Suppressor macrophage treated with lipopolysaccharide for 1 hour (primary cell): ENCODE measurements at regions not wholly inside any gene's neighbourhood (a gene's known extent, or its start where the extent isn't known, plus 50 kb on each side); places are given as distances from the start of the nearest gene placed in this dataset.
A peak's percentile ranks its signal among the peaks of the same experiment; 100 is the strongest.

ENCODE experiments used
- DNase-seq, 3 donors: peaks; one replicate each; pipeline ENCODE4 v3.0.0-alpha.2; 2020 to 2022

DNA sequence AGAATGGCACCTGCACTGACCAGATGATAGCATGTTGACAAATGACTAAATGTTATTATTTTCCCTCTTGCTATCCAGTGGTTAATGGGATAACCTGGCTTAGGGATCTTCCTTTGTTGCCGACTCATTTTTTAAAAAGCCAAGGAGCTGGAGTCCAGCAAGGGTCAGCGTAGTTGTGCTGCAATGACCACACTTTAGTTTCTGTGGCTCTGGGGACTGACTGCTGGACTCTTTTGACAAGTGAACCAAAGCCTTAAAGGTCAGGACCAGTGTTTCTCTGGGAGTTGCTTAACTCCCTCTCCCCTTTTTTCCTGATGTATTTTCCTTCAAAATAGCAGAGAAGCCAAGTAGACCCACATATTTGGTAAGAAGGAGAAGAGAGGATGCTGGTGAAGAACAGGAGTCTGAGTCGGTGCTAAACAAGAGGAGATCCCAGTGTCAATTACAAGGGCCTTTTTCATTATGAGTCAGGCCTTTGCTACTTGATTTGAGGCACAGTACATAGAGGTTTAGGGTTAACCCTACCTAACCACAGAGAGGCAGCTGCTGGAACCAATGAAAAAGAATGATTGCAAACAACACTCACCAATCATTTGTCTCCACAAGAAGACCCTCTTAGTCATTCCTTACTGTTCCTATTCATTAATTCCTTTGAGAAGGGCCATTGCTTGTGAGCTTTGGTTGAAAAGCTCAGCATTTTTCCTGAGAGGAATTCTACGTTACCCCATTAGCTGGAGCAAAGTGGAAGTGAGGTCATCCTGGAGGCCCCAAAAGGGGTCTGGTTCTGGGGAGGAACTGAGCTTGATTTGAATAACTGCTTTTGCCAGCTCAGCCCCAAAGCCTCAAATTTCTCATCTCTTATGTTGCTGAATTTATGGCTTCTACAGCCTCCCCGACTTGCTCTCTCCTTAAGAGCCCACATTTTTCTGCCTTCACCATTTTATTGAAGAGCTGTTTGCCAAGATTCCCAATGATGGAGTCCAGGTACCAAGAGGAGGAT is 137.6 kb upstream of the HNMT start:
- no peak for DNase-seq

DNA sequence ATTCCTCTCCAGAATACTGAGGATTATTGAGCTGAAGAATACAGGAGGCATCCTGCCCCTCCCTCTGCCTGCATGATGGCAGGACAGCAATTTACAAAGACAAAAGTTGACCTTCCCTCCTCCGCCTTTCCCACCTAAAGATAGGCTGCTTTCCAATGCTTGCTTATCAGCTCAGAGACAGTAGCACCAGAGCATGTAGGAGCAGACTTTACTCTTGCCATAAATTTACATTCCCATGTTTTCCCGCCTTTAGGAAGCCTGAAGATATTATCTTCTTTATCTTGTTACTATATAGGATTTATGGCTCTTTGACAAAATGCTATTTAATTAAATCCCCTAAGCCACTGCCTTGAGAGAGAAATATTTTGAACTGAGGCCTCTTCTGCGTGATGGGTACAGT is 135.6 kb upstream of the HNMT start:
- DNase-seq, result no peak

DNA sequence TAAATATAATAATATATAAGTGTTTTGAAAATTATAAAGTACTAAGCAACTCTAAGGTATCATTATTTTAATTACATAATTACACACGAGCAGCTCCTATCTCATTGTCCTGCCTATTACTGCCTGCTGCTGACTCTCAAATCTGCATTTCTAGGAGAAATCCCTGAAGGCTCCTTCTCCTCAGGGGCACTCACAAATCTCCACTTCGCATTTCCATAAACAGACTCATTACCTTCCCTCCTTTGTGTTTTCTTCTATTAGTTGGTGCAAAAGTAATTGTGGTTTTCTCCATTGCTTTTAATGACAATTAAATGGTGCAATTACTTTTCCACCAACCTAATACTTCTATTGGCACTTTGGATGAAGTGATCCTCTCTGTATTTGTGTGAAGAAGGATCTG is 135.0 kb upstream of the HNMT start:
- DNase-seq, result no peak

DNA sequence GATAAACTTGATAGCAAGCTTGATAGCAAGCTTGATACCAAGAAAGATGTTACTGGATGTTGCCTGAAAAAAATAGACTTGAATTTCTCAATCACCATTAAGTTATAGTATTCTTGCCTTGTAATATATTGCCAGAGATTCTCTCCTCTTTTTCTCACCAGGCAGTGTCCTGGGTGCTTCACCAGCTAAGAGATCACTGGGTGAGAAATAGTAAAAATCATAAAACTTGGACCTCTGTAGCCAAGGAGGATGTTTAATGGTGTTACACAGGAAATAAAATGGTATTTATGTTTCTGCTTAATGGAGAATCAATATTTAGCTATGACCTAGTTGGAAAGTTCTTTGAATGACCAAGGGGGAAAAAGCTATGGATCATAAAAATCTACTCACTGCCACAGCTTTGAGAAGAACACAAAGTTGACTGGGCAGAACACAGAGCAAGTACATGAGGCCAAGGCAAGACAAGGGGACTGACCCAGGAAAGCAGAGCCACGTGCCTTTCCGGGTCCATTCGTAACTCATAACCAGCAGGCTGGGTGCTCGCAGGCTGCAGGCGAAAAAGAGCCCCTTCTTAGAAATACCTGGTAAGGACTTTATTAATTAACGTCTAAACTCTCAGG is 129.4 kb upstream of the HNMT start:
- DNase-seq, result no peak

DNA sequence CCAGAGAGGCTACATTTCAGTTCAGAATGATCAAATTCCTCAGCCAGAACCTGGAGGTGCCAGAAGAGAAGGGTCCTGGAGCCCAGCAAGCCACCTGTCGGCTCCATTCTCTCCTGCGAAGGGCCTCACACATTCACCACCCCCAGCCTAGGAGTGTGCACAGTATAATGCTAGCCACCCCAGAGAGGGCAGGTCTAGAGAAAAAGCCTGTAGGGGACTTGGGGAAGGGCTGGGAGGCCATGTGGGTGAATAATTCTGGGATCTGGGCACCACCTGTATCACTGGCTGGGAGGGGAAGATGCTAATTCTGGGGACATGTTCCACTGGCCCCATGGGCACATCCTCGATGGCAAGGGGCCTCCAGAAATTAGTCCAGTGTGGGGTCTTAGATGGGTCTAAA is 127.6 kb upstream of the HNMT start:
- no peak for DNase-seq

DNA sequence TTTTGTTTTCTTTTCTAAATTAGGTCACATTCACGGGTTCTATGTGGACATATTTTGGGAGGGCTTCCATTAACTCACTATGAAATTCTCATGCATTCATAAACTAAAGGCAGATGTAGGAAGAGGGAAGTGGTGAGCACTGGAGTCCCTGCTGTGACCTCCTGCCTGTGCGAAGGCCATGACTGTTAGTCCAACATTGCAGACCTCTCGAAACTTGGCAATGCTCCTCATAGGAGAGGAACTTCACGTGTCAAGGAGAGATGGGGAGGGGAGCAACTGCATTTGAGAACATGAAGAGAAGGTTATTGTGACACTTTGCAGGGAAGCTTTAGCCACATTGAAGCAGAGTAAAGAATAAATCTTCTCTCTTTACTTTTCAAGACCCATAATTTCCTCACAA is 126.4 kb upstream of the HNMT start:
- DNase-seq, result no peak

DNA sequence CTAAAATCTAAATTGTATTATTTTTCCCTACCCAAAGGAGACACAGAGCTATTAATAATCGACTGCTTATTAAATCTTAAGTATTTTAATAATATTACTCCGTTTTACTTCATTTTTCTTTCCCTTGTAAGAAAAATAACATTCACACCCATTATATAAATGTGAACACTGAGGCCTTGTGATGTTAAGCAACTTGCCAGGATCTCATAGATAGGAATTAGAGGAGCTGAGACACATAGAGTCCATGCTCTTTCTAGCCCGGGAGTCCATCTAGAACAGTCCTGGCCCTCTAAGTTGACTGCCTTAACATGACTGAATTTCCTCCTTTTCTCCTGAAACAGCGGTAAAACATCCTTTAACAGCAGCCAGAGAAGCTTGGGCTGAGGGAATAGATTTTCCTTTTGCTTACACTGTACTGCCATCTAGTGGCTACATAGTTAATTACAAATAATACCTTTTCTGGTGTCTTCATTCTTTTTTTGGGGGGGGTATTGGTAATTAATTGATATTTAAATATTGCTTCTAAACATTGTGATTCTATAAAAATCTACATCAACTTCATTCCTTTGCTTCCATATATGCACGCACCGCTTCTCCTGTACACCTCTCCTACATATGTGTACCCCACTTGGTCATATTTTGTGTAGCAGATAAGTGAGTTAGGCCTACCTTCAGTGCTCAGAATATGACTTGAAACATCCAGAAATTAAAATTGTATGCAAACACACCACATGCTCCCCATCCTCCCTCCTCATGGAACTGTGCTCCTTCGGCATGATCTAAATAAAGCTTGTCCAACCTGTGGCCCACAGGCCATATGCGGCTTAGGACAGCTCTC is 125.8 kb upstream of the HNMT start:
- peak; percentile 40 to 70 (median 51) for DNase-seq

DNA sequence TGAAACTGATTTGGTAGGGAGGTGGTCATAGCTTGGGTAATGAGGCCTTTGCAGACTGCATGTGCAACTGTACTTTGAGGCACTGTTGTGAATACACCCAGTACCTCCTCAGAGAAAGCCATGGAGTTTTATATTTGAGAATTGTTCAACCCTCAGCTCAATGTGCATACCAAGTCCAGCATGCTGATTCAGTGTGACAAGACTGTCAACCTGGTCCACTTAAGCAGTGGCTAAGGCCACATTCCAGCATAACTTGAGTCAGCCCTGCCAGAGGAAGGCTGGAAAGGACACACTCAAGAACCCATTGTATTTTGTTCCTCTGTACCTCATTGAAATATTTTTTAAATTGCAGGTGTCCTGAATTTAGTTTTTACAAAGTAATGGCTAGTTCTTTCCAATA is 121.8 kb upstream of the HNMT start:
- no peak for DNase-seq

DNA sequence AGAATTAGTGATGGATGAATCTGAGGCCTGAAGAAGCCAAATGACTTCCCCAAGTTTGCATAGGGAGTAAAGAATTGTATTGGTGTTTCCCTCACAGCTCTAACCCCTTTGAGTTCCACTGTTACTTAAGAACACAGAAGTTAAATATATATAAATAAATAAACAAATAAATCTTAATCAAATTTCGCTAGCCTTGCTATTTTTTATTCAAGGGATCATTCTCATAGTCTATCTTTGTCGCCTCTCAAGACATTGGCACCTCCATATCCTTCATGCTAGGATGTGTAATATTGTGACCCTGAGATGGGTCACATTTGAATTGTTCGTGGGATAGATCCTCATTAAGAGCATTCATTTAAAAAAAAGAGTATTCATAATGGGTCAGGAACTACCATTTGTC is 121.3 kb upstream of the HNMT start:
- no peak for DNase-seq

DNA sequence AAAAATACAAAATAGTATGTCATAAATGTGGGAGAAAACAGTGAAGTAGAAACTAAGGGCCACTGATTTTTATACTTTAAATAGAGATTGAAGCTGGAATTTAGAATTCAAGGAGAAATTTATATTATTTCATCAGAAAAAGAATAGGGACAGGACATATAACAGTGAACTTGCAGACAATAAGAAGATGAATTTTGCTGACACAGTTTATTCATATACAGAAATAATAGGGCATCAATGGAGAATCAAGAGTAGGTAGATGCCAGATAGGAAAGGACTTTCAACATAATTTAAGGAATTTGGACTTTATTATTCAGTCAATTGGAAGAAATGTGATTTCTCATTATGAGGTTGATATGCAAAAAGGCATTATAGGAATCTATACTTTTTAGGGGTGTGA is 118.9 kb upstream of the HNMT start:
- DNase-seq, result no peak

DNA sequence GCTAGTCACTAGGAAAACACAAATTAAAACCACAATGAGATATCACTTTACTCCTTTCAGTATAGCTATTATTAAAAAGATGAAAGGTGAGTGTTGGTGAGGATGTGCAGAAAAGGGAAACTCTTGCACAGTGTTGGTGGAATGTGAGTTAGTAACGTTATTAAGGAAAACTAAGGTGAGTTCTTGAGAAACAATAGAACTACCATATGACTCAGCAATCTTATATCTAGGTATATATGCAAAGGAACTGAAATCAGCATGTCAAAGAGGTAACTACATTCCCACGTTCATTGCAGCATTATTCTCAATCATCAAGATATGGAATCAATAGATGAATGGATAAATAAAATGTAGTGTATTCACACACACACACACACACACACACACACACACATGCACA is 117.3 kb upstream of the HNMT start:
- DNase-seq, result no peak

DNA sequence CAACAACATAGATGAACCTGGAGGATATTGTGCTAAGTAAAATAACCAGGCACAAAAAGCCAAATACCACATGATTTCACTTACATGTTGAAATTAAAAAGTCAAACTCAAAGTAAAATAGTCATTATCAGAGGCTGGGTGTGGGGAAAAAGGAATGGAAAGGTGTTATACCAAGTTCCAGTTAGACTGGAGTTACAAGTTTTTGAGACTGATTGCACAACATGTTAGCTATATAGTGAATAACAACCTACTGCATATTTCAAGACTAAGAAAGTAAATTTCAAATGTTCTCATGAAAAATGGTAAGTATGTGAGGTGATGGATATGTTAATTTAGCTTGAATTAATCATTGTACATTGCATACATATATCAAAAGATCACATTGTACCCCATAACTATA is 116.8 kb upstream of the HNMT start:
- DNase-seq, result no peak

DNA sequence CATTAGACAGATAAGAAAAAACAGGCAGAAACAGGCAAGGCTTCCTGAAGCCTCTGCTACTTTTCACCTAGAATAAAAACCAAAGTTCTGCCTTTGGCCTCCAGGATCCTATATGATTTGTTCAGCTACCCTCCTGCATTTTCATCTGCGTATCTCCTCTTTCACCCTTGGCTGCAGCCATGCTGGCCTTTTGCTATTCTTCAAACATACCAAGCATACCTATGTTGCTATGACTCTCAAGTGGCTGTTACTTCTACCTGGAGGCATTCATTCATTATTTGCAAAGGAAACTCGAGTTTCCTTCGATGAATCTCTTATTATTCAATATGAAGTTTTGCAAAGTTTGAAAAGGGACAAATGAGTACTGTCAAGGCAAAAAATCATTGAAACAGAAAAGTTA is 106.4 kb upstream of the HNMT start:
- DNase-seq, result no peak

DNA sequence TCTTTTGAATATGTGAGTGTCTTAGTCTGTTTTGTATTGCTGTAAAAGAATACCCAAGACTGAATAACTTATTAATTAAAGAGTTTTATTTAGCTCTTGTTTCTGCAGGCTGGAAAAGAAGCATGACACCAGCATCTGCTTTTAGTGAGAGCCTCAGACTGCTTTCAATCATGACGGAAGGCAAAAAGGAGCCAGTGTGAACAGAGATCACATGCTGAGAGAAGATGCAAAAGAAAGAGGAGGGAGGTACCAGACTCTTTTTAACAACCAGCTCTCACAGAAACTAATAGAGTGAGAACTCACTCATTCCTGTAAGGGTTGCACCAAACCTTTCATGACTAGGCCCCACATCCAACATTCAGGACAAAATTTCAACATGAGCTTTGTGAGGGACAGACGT is 101.6 kb upstream of the HNMT start:
- no peak for DNase-seq

DNA sequence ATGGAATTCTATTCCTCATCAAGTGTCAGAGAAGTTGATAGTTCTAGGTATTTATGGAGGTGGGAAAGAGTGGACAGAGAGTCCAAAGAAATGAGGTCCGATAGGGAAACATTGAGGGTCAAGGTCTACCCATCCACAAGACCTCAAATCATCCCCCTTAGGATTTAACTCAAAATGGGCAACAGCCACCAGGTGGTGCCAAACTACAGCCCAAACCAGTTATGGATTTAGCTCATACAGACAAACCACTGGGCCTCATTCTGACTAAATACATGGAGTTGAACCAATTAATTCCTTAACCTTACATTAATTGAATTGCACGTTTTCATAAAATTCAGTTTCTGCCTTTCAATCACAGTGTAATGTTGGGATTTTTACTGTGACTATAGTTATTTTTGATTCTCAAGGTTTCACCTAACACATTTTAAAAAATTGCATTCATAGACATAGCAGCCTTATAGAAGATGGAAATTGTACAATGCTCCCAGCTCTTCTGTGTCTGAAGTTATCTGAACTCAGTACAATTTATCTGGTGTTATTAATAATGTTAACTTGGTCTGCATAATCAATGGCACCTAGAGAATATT is 98.2 kb upstream of the HNMT start:
- DNase-seq, result peak; percentile 67 to 68 (median 68)

DNA sequence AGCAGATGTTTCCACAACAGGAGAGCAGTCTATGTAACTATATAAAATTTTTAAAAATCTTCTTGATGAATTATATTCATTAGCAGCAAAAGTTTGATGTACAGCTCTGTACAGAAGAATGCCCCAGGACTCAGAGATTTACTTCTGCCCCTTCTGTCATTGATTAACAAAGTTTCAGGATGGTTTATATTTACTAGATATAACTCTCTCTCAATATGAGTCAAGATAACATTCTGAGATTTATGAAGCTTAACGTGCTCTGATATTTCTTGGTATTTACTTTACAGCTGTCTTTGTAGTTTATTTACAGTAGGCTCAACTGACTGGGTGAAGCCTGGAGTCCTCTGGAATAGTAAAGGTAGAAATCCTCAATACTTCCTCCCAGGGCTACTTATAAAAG is 93.6 kb upstream of the HNMT start:
- no peak for DNase-seq

DNA sequence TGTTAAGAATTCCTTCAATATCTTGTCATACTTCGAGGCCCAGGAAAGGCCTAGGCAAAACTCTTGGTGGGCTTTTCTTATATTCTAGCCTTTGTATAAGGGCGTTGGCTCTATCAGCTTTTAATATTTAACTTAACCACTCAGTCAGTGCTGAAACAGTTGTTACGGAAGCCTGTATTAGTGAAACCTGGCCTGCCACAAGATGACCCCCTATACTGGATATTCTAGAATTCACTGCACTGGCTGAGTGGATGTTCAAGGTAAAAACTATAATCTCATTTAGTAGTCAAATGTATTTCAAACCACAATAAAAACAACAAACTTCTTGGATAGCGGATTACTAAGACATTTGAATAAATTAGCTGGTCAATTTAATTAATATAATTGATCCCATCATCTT is 91.7 kb upstream of the HNMT start:
- DNase-seq, result no peak

DNA sequence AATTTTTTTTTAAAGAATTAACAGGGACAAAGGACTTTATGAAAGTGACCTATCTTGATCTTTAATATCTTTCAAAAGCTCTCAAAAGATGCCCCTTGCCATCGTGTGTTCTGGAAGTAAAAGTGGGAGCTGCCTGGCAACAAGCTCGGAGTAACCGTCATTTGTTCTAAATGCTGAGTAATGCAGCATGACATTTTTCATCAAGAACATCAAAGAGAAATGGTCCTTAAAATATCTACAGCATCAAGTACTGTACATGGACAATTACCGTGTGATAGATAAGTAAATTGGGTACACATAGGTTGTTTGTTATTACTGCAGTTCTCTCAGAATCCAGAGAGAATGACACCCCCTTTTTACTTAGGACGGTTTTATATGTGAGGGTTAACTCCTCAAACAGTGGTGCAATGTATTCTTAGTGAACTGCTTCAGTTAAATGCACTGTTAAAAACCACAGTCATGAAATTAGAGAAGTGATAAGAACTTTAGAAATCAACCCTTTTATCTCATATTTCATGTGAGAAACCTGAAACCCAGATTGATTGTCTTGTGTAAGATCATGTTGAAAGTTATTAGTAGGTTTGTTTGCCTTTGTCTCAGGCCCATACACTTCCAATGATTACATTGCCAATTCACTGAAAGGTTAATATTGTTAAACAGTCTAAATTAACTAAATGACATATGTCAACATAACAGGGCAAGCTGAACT is 90.6 kb upstream of the HNMT start:
- no peak for DNase-seq

DNA sequence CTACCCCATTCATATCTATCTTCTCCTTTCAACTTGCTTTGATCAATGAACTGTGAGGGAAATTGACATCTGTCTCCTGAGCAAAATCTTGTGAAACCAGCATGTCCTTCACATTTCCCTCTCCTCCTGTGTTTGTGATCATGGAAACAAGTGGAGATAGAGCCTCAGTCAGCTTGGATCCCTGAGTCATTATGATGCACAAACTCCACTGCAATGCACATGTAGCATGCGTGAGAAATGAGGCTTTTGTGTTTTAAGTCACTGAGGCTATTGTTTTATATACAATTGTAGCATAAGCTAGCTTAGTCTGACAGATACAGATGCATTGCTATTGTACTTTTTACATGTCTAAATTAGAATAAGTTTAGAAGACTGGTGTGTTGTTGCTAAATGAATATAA is 85.2 kb upstream of the HNMT start:
- no peak for DNase-seq

DNA sequence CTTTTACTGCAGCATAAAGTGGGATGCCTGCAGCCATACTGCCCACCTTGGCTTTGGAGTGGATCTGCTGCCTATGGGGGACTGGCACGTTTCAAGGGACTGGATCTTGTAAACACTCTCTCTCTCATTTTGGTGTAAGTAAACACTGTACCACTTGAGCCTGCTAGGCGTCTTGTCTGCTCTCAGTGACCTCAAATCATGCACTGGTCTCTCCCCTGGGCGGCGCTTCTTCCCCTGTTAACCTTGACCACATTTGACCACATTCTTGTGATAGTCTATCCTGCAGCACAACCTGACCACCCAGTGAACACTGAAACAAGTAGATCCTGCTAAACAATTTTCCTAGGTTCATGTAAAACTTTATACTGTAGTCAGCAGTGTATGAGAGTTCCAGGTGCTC is 82.6 kb upstream of the HNMT start:
- DNase-seq, result no peak

DNA sequence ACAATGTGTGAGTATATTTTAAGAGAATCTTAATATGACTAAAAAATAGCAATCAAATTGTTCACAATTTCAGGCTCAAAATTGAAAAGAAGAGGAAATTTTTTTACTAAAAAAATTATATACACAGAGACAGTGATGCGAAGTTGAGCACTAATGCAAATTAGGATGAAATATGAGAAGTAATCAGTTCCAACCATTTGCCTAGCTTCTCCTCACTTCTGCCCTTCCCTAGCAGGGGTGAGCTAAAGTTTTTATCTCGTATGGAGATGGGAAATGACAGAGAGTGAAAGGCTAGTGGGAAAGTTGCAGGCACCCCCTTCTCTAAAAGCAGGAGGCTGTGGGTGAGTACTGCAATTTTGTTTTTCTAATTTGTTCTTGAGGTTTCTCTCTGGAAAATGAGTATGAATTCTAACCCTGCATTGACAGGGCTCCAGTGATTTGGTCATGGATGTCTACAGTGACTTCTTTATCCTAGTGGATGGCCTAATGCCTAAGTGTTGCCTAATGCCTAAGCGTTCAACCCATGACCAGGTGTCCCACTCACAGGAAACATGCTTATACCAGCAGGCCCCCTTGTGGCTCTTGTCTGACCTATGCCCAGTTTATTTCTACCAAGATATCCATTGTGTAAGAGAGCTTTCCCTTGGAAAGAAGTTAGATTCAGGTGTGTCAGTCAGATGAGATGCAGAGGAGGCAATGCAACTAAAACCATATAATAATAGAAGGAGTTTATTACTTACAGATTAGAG is 78.0 kb upstream of the HNMT start:
- peak in 1 of 3 donors; percentile 2 for DNase-seq

DNA sequence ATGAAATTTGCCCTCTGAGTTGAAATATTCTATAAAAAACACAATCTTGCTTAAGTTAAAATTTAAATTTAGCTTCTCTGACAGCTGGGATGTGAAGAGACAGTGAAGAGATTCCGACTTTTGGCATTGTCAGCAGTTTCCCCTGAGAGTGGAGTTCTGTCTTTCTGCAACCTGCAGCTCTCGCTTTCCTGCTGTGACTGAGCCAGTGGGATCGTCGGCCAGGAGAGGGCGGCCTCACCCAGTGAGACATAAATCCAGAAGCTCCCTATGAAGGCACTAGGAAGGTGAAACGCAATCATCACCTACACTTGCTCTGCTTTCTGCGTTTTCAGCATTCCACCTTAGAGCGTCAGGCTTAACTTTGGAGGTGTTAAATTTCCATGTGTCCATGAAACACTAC is 75.4 kb upstream of the HNMT start:
- peak in 1 of 3 donors; percentile 17 for DNase-seq
